Neural progenitor cell (in vitro differentiated cells): ENCODE measurements at regions not wholly inside any gene's neighbourhood (a gene's known extent, or its start where the extent isn't known, plus 50 kb on each side); places are given as distances from the start of the nearest gene placed in this dataset.

Experiments used
- EZH2 ChIP-seq: fragments of 200-600 bp; sonication (generic); IDR thresholded peaks from 2 replicates; pipeline ENCODE4 v1.6.1; 2017; ENCODE audit warnings: antibody characterized with exemption, mild to moderate bottlenecking, moderate library complexity
- EZH2phosphoT487 ChIP-seq: fragments of 200-600 bp; sonication (generic); IDR thresholded peaks from 2 replicates; pipeline ENCODE4 v1.6.1; 2017; ENCODE audit warnings: antibody characterized with exemption
- TF ChIP-seq, protein P1 (sequence below): fragments of 200-600 bp; sonication (generic); IDR thresholded peaks from 2 replicates; pipeline ENCODE4 v1.5.1; 2017; ENCODE audit warnings: antibody characterized with exemption, mild to moderate bottlenecking

- TF ChIP-seq, protein P1, sequence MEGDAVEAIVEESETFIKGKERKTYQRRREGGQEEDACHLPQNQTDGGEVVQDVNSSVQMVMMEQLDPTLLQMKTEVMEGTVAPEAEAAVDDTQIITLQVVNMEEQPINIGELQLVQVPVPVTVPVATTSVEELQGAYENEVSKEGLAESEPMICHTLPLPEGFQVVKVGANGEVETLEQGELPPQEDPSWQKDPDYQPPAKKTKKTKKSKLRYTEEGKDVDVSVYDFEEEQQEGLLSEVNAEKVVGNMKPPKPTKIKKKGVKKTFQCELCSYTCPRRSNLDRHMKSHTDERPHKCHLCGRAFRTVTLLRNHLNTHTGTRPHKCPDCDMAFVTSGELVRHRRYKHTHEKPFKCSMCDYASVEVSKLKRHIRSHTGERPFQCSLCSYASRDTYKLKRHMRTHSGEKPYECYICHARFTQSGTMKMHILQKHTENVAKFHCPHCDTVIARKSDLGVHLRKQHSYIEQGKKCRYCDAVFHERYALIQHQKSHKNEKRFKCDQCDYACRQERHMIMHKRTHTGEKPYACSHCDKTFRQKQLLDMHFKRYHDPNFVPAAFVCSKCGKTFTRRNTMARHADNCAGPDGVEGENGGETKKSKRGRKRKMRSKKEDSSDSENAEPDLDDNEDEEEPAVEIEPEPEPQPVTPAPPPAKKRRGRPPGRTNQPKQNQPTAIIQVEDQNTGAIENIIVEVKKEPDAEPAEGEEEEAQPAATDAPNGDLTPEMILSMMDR: no peak
- TF ChIP-seq EZH2phosphoT487: no peak
- TF ChIP-seq EZH2: no peak
These were observed 108.7 kb downstream of the ZNF281 start for GRCh38 chr1:200301152-200301551.
